Liver (tissue), 8 donors: ENCODE measurements at regions not wholly inside any gene's neighbourhood (a gene's known extent, or its start where the extent isn't known, plus 50 kb on each side); places are given as distances from the start of the nearest gene placed in this dataset.

Experiments used
- DNase-seq: peaks from one replicate; pipeline ENCODE4 v3.0.0-alpha.2; 2017; ENCODE audit warnings: low spot score
- H3K27ac ChIP-seq, 2 donors: one replicate each; pipeline ENCODE4 v1.7.0; 2013; ENCODE audit warnings: inconsistent platforms in 2 of 2, low read length in 2 of 2, control low read depth in 1 of 2, low read depth in 1 of 2, mild to moderate bottlenecking in 1 of 2
- H3K27me3 ChIP-seq, 4 donors: one replicate each; pipeline versions ENCODE4 v1.6.1 to v1.7.0; 2013; ENCODE audit warnings: low read length in 3 of 4, inconsistent platforms in 1 of 4, mild to moderate bottlenecking in 1 of 4, moderate library complexity in 1 of 4; ENCODE audit not compliant: control insufficient read depth in 4 of 4, insufficient read depth in 4 of 4
- H3K36me3 ChIP-seq, 4 donors: one replicate each; pipeline versions ENCODE4 v1.6.1 to v1.7.0; 2013; ENCODE audit warnings: low read length in 3 of 4, mild to moderate bottlenecking in 3 of 4, low read depth in 1 of 4, moderate library complexity in 1 of 4; ENCODE audit not compliant: control insufficient read depth in 4 of 4, insufficient read depth in 3 of 4
- H3K4me1 ChIP-seq, 4 donors: one replicate each; pipeline versions ENCODE4 v1.6.1 to v1.7.0; 2013; ENCODE audit warnings: low read length in 3 of 4, mild to moderate bottlenecking in 3 of 4, moderate library complexity in 1 of 4; ENCODE audit not compliant: control insufficient read depth in 4 of 4, insufficient read depth in 4 of 4
- H3K4me3 ChIP-seq, 3 donors: one replicate each; pipeline versions ENCODE4 v1.6.1 to v1.7.0; 2013; ENCODE audit warnings: low read length in 3 of 3, control low read depth in 1 of 3, low read depth in 1 of 3, mild to moderate bottlenecking in 1 of 3
- H3K9ac ChIP-seq, 2 donors: one replicate each; pipeline ENCODE4 v1.7.0; 2013; ENCODE audit warnings: low read length in 2 of 2, mild to moderate bottlenecking in 2 of 2, moderate library complexity in 2 of 2, control low read depth in 1 of 2, low read depth in 1 of 2
- H3K9me3 ChIP-seq, 4 donors: one replicate each; pipeline versions ENCODE4 v1.6.1 to v1.7.0; 2013; ENCODE audit warnings: low read length in 3 of 4; ENCODE audit not compliant: control insufficient read depth in 4 of 4
- ATF3 ChIP-seq: IDR thresholded peaks from 2 replicates; pipeline ENCODE4 v1.6.1; 2016; ENCODE audit warnings: antibody characterized with exemption
- EGR1 ChIP-seq, 2 donors: IDR thresholded peaks; 2 replicates each; pipeline ENCODE4 v1.6.1; 2016 to 2018; ENCODE audit warnings: antibody characterized with exemption in 2 of 2, low read depth in 2 of 2
- FOXA1 ChIP-seq: IDR thresholded peaks from 2 replicates; pipeline ENCODE4 v1.6.1; 2016; ENCODE audit warnings: antibody characterized with exemption
- FOXA2 ChIP-seq: IDR thresholded peaks from 2 replicates; pipeline ENCODE4 v1.6.1; 2016; ENCODE audit warnings: antibody characterized with exemption
- GABPA ChIP-seq, 2 donors: IDR thresholded peaks in 1 of 2; conservative IDR thresholded peaks in 1 of 2; 2 replicates each; pipeline ENCODE4 v1.6.1; 2016; ENCODE audit warnings: antibody characterized with exemption in 2 of 2, mild to moderate bottlenecking in 1 of 2, moderate library complexity in 1 of 2
- HNF4A ChIP-seq, 2 donors: conservative IDR thresholded peaks; 2 replicates each; pipeline ENCODE4 v1.6.1; 2016; ENCODE audit warnings: antibody characterized with exemption in 2 of 2, mild to moderate bottlenecking in 2 of 2
- HNF4G ChIP-seq: IDR thresholded peaks from 2 replicates; pipeline ENCODE4 v1.6.1; 2016; ENCODE audit warnings: antibody characterized with exemption
- JUND ChIP-seq, 2 donors: IDR thresholded peaks; 2 replicates each; pipeline ENCODE4 v1.6.1; 2016; ENCODE audit warnings: antibody characterized with exemption in 2 of 2
- MAX ChIP-seq: IDR thresholded peaks from 2 replicates; pipeline ENCODE4 v1.6.1; 2016; ENCODE audit warnings: antibody characterized with exemption
- NR2F2 ChIP-seq: IDR thresholded peaks from 2 replicates; pipeline ENCODE4 v1.6.1; 2016; ENCODE audit warnings: antibody characterized with exemption
- RAD21 ChIP-seq, 2 donors: IDR thresholded peaks; 2 replicates each; pipeline ENCODE4 v1.6.1; 2016; ENCODE audit warnings: antibody characterized with exemption in 2 of 2, mild to moderate bottlenecking in 2 of 2
- RXRA ChIP-seq, 2 donors: IDR thresholded peaks; 2 replicates each; pipeline ENCODE4 v1.6.1; 2017 to 2018; ENCODE audit warnings: antibody characterized with exemption in 2 of 2, mild to moderate bottlenecking in 1 of 2
- SP1 ChIP-seq: IDR thresholded peaks from 2 replicates; pipeline ENCODE4 v1.6.1; 2018; ENCODE audit warnings: antibody characterized with exemption, mild to moderate bottlenecking
- TAF1 ChIP-seq: conservative IDR thresholded peaks from 2 replicates; pipeline ENCODE4 v1.6.1; 2016; ENCODE audit warnings: antibody characterized with exemption, mild to moderate bottlenecking
- YY1 ChIP-seq: IDR thresholded peaks from 2 replicates; pipeline ENCODE4 v1.6.1; 2016; ENCODE audit warnings: antibody characterized with exemption, mild to moderate bottlenecking
- WGBS: extraction: QIAGEN DNeasy Blood & Tissue Kit; methylation state at CpG from one replicate; pipeline ENCODE4 v1.1.7; 2013; 5-methylcytosine and 5-hydroxymethylcytosine counted together
- TF ChIP-seq, protein P1 (sequence below): IDR thresholded peaks from 2 replicates; pipeline ENCODE4 v1.6.1; 2016; ENCODE audit warnings: antibody characterized with exemption
- TF ChIP-seq, protein P2 (sequence below): fragments of 150-350 bp; IDR thresholded peaks from 2 replicates; pipeline ENCODE4 v1.5.1; 2017; ENCODE audit warnings: improper control_type of control experiment, low read depth, low read length; ENCODE audit not compliant: missing input control
- TF ChIP-seq, protein P3 (sequence below): IDR thresholded peaks from 2 replicates; pipeline ENCODE4 v1.6.1; 2016; ENCODE audit warnings: antibody characterized with exemption, mild to moderate bottlenecking
- donor health status: healthy.
- donor health status: healthy.
- donor health status: healthy.
- donor health status: healthy.
- donor health status: healthy.

GRCh38 chr12:76653342-76653741 lies 93.8 kb upstream of the OSBPL8 start:
- H3K36me3 ChIP-seq = no peaks in the 10 kb centered on the region
- H3K9me3 ChIP-seq = no peaks in the 10 kb centered on the region
- H3K27ac ChIP-seq = no peak overlapping the region
- no peak overlapping the region for H3K4me3 ChIP-seq
- no peaks in the 10 kb centered on the region for H3K27me3 ChIP-seq
- no peak for DNase-seq
- no peaks in the 10 kb centered on the region for H3K4me1 ChIP-seq
- TF ChIP-seq, protein P1, sequence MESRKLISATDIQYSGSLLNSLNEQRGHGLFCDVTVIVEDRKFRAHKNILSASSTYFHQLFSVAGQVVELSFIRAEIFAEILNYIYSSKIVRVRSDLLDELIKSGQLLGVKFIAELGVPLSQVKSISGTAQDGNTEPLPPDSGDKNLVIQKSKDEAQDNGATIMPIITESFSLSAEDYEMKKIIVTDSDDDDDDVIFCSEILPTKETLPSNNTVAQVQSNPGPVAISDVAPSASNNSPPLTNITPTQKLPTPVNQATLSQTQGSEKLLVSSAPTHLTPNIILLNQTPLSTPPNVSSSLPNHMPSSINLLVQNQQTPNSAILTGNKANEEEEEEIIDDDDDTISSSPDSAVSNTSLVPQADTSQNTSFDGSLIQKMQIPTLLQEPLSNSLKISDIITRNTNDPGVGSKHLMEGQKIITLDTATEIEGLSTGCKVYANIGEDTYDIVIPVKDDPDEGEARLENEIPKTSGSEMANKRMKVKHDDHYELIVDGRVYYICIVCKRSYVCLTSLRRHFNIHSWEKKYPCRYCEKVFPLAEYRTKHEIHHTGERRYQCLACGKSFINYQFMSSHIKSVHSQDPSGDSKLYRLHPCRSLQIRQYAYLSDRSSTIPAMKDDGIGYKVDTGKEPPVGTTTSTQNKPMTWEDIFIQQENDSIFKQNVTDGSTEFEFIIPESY = no peak
- TF ChIP-seq HNF4G = no peak
- TF ChIP-seq EGR1 (IDR thresholded peaks at IDR 0.05; ENCODE audit: low read depth in 2 of 2) = no peak
- no peak for TF ChIP-seq FOXA2
- TF ChIP-seq FOXA1 = no peak
- no peak for TF ChIP-seq GABPA (IDR thresholded peaks at IDR 0.05 in 1 of 2, conservative IDR thresholded peaks at IDR 0.05 in 1 of 2)
- TF ChIP-seq, protein P2, sequence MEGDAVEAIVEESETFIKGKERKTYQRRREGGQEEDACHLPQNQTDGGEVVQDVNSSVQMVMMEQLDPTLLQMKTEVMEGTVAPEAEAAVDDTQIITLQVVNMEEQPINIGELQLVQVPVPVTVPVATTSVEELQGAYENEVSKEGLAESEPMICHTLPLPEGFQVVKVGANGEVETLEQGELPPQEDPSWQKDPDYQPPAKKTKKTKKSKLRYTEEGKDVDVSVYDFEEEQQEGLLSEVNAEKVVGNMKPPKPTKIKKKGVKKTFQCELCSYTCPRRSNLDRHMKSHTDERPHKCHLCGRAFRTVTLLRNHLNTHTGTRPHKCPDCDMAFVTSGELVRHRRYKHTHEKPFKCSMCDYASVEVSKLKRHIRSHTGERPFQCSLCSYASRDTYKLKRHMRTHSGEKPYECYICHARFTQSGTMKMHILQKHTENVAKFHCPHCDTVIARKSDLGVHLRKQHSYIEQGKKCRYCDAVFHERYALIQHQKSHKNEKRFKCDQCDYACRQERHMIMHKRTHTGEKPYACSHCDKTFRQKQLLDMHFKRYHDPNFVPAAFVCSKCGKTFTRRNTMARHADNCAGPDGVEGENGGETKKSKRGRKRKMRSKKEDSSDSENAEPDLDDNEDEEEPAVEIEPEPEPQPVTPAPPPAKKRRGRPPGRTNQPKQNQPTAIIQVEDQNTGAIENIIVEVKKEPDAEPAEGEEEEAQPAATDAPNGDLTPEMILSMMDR = no peak
- no peak for TF ChIP-seq TAF1
- no peak for TF ChIP-seq MAX
- no peak for TF ChIP-seq ATF3
- no peak for TF ChIP-seq SP1
- TF ChIP-seq RXRA (IDR thresholded peaks at IDR 0.05) = no peak
- TF ChIP-seq HNF4A (conservative IDR thresholded peaks at IDR 0.05) = no peak
- TF ChIP-seq NR2F2 = no peak
- TF ChIP-seq RAD21 (IDR thresholded peaks at IDR 0.05) = no peak
- no peak for TF ChIP-seq YY1
- TF ChIP-seq, protein P3, sequence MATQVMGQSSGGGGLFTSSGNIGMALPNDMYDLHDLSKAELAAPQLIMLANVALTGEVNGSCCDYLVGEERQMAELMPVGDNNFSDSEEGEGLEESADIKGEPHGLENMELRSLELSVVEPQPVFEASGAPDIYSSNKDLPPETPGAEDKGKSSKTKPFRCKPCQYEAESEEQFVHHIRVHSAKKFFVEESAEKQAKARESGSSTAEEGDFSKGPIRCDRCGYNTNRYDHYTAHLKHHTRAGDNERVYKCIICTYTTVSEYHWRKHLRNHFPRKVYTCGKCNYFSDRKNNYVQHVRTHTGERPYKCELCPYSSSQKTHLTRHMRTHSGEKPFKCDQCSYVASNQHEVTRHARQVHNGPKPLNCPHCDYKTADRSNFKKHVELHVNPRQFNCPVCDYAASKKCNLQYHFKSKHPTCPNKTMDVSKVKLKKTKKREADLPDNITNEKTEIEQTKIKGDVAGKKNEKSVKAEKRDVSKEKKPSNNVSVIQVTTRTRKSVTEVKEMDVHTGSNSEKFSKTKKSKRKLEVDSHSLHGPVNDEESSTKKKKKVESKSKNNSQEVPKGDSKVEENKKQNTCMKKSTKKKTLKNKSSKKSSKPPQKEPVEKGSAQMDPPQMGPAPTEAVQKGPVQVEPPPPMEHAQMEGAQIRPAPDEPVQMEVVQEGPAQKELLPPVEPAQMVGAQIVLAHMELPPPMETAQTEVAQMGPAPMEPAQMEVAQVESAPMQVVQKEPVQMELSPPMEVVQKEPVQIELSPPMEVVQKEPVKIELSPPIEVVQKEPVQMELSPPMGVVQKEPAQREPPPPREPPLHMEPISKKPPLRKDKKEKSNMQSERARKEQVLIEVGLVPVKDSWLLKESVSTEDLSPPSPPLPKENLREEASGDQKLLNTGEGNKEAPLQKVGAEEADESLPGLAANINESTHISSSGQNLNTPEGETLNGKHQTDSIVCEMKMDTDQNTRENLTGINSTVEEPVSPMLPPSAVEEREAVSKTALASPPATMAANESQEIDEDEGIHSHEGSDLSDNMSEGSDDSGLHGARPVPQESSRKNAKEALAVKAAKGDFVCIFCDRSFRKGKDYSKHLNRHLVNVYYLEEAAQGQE = no peak
- no peak overlapping the region for H3K9ac ChIP-seq
- 87% methylated on average over 1 of the region's 1 CpG for WGBS

DNA sequence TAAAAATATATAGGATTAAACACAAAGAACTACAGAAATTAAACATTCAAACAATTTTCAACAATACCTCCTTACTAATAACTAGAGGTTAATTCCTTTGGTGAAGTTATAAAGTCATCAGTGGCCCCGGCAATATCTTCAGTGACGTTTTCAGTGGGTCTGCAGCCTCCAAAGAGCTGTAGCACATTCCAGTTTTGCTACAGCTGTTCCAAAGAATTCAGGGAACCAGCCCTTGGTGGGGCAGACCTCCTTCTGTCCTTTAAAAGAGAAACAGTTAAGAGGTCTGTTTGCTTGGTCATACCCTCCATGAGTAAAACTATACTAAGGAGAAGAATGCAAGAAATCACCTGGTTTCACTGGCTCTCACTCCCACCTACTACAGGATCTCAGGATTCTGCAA lies 99.2 kb upstream of the ZDHHC17 start:
- no peak overlapping the region for H3K27ac ChIP-seq

More for the DNA sequence above, 99.2 kb upstream of the ZDHHC17 start:
- no peaks in the 10 kb centered on the region for H3K4me1 ChIP-seq
- DNase-seq = no peak
- no peak overlapping the region for H3K4me3 ChIP-seq
- no peak overlapping the region for H3K9ac ChIP-seq
- H3K9me3 ChIP-seq = no peaks in the 10 kb centered on the region
- H3K36me3 ChIP-seq = no peaks in the 10 kb centered on the region
- WGBS = 80% methylated on average over 2 of the region's 2 CpGs
- H3K27me3 ChIP-seq = no peaks in the 10 kb centered on the region
- TF ChIP-seq FOXA1 (no peak), RAD21 (IDR thresholded peaks at IDR 0.05) (no peak), RXRA (IDR thresholded peaks at IDR 0.05) (no peak), TAF1 (no peak), HNF4G (no peak), GABPA (IDR thresholded peaks at IDR 0.05 in 1 of 2, conservative IDR thresholded peaks at IDR 0.05 in 1 of 2) (no peak), FOXA2 (no peak), JUND (IDR thresholded peaks at IDR 0.05) (no peak), SP1 (no peak), YY1 (no peak)
- TF ChIP-seq, protein P1 = no peak
- TF ChIP-seq, protein P2 = no peak
